ENCODE measurements at regions not wholly inside any gene's neighbourhood (a gene's known extent, or its start where the extent isn't known, plus 50 kb on each side); places are given as distances from the start of the nearest gene placed in this dataset.

DNA sequence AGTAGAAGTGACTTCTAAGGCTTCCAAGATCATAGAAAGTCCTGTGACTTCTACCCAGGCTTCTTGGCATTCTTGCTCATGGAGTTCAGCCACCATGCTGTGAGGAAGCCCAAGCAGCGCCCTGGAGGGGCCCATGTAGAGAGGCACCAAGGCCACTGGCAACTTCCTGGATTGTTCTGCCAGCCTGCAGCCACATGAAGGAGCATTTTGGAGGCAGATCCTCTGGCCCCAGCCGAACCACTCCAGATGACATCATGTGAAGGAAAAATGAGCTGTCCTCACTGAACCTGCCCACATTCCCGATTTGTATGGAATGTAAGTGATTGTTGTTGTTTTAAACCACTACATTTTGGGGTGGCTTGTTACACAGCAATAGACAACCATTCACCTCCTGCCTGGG lies 51.5 kb upstream of the MNX1 start:
- H3K27ac ChIP-seq = no peak overlapping the region
- no peak for TF ChIP-seq CTCF (IDR thresholded peaks at IDR 0.05)
- intact Hi-C loops (cut with DNase I) = no loop called here

DNA sequence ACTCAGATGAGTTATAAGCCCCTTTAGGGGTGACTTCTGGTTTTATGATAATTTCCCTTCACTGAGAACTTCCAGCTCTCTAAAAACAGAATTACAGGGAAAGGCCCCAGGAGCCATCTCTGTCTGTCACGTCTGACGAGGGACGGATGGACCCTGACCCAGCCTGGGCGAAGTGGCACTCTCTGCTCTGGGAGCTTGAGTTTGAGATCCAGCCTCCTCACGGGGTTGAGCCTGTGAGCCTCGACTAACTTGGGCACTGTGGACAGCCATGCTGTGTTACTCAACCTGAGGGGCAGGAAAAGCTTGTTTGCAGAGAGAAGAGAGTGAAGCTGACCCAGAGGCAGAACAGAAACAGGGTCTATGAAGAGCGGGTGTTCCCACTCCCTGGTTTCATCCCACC lies 54.6 kb upstream of the MNX1 start:
- H3K27ac ChIP-seq = no peak overlapping the region
- intact Hi-C loops (cut with DNase I) = no loop called here
- no peaks in the 10 kb centered on the region for H3K36me3 ChIP-seq
- H3K4me3 ChIP-seq = no peak overlapping the region
- no peaks in the 10 kb centered on the region for H3K4me1 ChIP-seq
- no peaks in the 10 kb centered on the region for H3K27me3 ChIP-seq
- H3K9me3 ChIP-seq = peaks cover 3 to 7% of the 10 kb centered on the region in 2 donors
- no peak for TF ChIP-seq CTCF (IDR thresholded peaks at IDR 0.05)
- DNase-seq (ENCODE audit: low spot score in 2 of 2) = no peak

More for the DNA sequence above, 51.5 kb upstream of the MNX1 start:
- no peak for DNase-seq (ENCODE audit: low spot score in 2 of 2)
- H3K9me3 ChIP-seq = peaks cover 3 to 7% of the 10 kb centered on the region in 2 donors
- no peaks in the 10 kb centered on the region for H3K27me3 ChIP-seq
- no peaks in the 10 kb centered on the region for H3K4me1 ChIP-seq
- no peaks in the 10 kb centered on the region for H3K36me3 ChIP-seq
- H3K4me3 ChIP-seq = no peak overlapping the region

DNA sequence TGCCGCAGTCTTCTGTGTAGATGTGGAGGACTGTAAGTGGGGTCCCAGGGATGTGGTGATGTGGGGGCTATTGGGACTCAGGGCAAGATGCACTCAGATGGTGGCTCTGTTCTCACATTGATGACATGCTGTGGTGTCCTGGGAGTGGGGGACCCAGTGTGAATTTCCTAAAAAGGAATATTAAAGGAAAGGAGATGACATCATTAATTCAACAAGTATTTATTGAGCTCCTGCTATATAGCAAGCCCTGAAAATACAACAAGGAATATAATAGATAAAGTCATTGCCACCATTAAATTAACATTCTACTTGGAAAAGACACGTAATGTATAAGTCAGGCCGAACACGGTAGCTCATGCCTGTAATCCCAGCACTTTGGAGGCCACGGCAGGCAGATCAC lies 61.9 kb upstream of the MNX1 start:
- peaks cover 0 to 6% of the 10 kb centered on the region in 2 donors for H3K9me3 ChIP-seq
- intact Hi-C loops (cut with DNase I) = no loop called here
- no peaks in the 10 kb centered on the region for H3K4me1 ChIP-seq
- no peaks in the 10 kb centered on the region for H3K27me3 ChIP-seq
- H3K4me3 ChIP-seq = no peak overlapping the region
- DNase-seq (ENCODE audit: low spot score in 2 of 2) = no peak
- H3K36me3 ChIP-seq = no peaks in the 10 kb centered on the region
- no peak for TF ChIP-seq CTCF (IDR thresholded peaks at IDR 0.05)
- no peak overlapping the region for H3K27ac ChIP-seq

GRCh38 chr7:157073335-157073734 lies 62.9 kb upstream of the MNX1 start:
- H3K36me3 ChIP-seq = no peaks in the 10 kb centered on the region
- peaks cover 0 to 6% of the 10 kb centered on the region in 2 donors for H3K9me3 ChIP-seq
- H3K27ac ChIP-seq = no peak overlapping the region
- TF ChIP-seq CTCF (IDR thresholded peaks at IDR 0.05) = no peak
- H3K4me3 ChIP-seq = no peak overlapping the region
- intact Hi-C loops (cut with DNase I) = no loop called here
- H3K27me3 ChIP-seq = no peaks in the 10 kb centered on the region
- no peak for DNase-seq (ENCODE audit: low spot score in 2 of 2)
- H3K4me1 ChIP-seq = no peaks in the 10 kb centered on the region

DNA sequence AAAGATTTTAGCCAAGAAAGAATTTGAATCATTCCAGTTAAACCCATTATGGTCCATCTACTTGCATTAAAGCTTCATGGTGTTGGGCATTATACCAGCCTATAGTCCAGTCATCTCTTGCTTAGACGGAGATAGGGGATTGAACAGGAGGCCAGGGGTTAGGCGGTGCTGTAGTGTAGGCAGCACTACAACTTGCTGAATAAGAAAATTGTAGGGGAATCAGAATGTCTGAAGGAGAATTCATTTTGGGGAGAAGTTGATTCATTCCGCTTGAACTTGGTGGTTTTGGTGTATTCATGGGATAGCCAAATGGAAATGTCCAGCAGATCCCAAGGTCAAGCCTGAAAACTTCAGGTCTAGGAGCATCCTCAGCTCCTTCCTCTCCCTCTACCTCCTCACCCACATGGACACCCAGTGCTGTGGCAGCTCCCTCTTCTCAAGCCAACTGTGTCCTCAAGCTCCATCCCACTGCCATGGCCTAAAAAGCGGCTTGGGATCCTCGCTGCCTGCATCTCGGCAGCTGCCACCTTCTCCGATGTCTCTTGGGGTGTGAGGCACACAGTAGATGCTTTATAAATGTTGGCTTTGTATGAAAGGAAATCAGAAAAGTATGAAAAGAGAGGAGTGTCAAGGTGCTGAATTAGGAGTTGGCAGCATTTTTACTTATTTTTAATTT lies 63.6 kb upstream of the MNX1 start:
- DNase-seq (ENCODE audit: low spot score in 2 of 2) = no peak
- intact Hi-C loops (cut with DNase I) = no loop called here
- no peak overlapping the region for H3K4me3 ChIP-seq
- no peak overlapping the region for H3K27ac ChIP-seq
- no peak for TF ChIP-seq CTCF (IDR thresholded peaks at IDR 0.05)
- H3K9me3 ChIP-seq = peaks cover 0 to 6% of the 10 kb centered on the region in 2 donors
- no peaks in the 10 kb centered on the region for H3K36me3 ChIP-seq
- H3K27me3 ChIP-seq = no peaks in the 10 kb centered on the region
- no peaks in the 10 kb centered on the region for H3K4me1 ChIP-seq

- no peak for DNase-seq (ENCODE audit: low spot score in 2 of 2)
- H3K27me3 ChIP-seq = no peaks in the 10 kb centered on the region
- intact Hi-C loops (cut with DNase I) = no loop called here
Observed at GRCh38 chr7:157076466-157076865, 62.3 kb upstream of the UBE3C start.

More at GRCh38 chr7:157076466-157076865, 62.3 kb upstream of the UBE3C start:
- peaks cover 0 to 3% of the 10 kb centered on the region in 2 donors for H3K9me3 ChIP-seq
- TF ChIP-seq CTCF (IDR thresholded peaks at IDR 0.05) = no peak
- H3K27ac ChIP-seq = no peak overlapping the region
- no peak overlapping the region for H3K4me3 ChIP-seq
- no peaks in the 10 kb centered on the region for H3K4me1 ChIP-seq
- no peaks in the 10 kb centered on the region for H3K36me3 ChIP-seq

Data from ascending aorta (tissue), 2 donors.